OCI-M2 (cell line): ENCODE measurements at regions not wholly inside any gene's neighbourhood (a gene's known extent, or its start where the extent isn't known, plus 50 kb on each side); places are given as distances from the start of the nearest gene placed in this dataset.
"Not testable (repeated sequence)": the region's sequence is repeated elsewhere in the genome, so short reads cannot be mapped to it uniquely, and the experiment has no call there.

ENCODE experiments used
- DNase-seq: peaks from one replicate; lab custom pipeline; 2025; ENCODE audit not compliant: unreplicated experiment; lab: John Stamatoyannopoulos, UW

DNA sequence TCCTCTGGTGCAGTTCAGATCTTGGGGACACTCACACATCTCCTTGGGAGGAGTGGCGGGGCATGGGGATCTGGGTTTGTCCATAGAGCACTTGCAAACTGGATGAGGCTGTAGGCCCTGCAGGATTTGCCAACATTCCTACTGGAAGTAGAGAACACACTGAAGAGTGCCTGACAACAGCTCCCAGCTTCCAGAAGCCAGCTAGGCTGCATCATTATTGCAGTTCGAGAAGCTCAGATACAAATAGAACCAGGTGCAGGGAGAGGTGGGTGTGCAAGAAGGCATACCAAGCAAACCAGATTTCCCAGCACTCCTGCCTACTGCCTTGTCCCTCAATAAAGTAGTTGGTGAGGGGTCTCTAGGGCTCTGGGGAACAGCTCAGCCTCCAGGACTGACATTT, 52.5 kb downstream of the RHOB start:
- DNase-seq, result no peak

DNA sequence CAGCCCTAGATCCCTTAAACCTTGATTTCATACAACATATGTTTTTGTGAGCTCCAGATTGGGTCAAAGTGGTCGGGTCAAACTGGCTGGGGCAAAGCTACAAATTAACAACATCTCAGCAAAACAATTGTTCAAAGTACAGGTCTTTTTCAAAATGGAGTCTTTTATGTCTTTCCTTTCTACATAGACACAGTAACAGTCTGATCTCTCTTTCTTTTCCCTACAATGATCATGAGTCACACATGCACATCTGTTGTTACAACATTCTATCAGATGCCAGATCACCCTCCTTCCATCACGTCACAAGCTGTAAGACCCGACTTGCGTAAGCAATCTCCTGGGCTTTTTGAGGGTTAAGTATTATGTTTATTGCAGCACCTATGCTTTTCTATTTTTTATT, 55.1 kb downstream of the RHOB start:
- no peak for DNase-seq

GRCh38 chr2:20502496-20502895, 55.6 kb downstream of the RHOB start:
- not testable (repeated sequence) for DNase-seq

- DNase-seq, result no peak
Measured at GRCh38 chr2:20504174-20504573, 57.3 kb downstream of the RHOB start.

GRCh38 chr2:20506201-20506685, 59.4 kb downstream of the RHOB start:
- DNase-seq, result no peak

- DNase-seq, result no peak
Measured at GRCh38 chr2:20507166-20507692, 60.4 kb downstream of the RHOB start.

DNA sequence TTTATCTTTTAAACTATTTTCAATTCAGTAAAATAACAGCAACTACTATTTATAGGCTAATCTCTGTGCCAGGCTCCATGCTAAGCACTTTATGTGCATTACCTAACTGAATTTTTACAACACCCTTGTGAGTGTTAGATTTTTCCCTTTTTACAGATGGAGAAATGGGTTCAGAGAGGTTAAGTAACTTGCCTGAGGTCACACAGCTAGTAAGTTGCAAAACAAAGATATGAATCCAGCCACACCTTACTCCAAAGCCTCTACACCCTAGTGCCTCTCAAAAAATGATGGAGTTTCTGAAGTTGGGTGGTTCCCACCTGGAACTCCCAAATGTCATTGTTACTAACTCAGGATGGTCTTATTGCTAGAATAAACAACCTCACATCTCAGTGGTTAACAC, 60.8 kb downstream of the RHOB start:
- no peak for DNase-seq

DNA sequence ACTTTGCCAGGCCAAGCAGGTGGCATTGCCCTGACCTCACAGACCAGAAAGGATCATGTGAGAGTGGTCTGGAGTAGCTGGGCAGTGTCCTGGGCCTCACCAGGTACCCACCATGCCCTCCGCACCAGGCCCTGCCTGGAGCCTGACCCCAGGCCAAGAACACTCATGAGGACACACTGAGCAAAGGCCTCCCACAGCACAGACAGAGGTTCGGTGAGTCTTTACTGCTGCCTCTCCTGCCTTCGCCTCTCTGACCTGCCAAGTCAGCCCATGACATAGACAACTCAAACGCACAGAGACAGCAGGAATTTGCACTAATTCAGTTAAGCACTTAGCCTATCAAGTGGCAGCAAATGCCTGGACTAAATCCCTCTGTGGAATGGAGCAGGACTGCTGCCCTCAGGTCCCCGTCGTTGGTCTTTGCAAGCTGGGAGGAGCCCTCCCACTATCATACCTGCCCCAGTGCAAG, 62.5 kb downstream of the RHOB start:
- DNase-seq, result no peak

DNA sequence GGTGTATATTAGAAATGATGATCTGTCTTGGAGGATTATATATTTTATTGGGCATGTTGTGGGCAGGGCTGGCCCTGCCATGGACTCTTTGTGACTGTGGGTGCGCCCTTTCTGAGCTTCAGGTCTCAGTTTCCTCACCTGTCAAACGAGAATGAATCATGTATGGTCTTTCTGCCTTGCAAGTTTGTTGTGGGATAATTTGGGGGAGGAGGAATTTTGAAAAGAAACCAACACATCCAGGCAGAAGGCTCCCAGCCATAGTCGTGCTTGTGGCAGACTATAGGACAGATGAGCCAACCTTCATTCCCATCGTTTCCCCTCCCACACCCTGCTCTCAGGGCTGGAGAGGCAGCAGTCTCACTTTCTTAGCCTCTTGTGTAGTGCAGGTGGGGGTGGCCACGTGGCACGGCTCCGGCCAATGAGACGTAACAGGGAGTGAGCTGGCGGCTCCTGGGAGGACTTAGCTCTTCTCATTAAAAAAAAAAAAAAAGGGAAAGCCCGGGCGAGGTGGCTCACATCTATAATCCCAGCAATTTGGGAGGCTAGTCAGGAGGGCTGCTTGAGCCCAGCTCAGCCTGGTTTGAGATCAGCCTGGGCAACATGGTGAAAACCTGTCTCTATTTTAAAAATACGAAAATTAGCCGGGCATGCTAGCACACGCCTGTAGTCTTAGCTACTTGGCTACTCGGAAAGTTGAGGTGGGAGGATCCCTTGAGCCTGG, 63.1 kb downstream of the RHOB start:
- DNase-seq, result no peak

DNA sequence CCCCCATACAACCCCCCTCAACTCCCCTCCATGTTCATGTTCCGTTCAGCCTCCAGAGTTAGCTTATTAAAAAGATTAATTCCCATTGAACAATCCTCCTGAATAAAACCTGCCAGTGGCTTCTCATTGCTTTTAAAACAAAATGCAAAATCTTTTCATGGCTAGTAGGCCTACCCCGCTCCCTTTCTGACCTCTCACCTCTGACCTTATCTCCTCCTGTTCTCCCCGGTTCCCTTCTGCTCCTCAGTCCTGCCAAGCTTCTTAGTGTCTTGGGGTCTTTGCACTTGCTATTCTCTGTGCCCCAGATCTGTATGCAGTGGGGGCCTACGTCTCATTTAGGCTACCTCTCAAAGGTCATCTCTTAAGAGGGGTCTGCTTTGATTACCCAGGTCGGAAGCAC, 64.3 kb downstream of the RHOB start:
- no peak for DNase-seq

DNA sequence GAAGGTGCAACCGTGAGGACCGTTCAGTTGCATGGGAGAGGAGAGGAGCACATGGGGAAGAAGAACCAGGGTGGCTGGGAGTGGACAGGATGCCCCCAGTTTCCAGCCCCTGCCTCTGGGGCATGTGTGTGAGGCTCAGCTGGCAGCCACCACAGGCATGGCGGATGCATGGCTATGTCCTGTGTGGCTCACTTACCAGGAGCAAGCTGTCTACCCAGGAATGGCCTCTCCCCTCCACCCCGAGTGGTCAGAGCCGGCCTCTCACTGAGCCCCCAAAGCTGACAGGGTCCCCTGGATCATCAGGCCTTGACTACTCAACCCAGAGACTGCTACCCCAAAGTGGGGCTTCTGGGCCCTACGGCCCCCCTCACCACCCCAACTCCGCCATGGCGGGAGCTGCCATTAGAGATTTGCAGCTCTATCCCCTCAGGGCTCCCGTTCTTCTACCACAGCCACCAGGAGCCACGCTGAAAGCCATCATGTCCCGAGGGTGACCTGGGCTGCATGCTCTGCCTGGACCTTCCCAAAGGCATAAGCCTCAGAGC, 65.3 kb downstream of the RHOB start:
- no peak for DNase-seq

- no peak for DNase-seq
Measured at GRCh38 chr2:20513946-20514345, 67.1 kb downstream of the RHOB start.

DNA sequence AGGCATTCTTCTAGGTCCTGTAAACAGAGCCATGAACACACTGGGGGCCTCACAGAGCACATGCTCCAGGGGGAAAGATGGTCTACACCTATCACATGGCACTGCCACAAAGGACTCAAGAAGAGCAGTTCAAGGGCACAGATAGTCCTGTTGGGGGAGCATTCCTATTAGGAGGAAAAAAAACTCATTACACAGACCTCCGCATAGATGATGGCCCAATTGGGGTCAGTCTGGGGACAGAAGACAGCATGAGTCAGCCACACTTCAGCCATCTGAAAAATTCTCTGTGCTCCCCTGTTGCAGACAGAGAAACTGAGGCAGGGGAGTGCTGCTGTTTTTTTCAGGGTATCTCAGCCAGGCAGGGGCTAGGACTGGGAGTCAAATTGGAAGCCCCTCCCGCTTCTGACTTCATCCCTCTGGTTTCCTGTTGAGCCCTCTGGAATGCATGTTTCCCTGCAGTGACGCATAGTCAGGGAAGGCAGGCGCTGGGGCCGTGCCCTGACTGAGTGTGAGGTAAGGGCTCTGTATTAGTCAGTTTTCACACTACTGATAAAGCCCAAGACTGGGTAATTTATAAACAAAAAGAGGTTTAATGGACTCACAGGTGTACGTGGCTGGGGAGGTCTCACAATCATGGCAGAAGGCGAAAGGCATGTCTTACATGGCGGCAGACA, 67.9 kb downstream of the RHOB start:
- DNase-seq, result no peak

DNA sequence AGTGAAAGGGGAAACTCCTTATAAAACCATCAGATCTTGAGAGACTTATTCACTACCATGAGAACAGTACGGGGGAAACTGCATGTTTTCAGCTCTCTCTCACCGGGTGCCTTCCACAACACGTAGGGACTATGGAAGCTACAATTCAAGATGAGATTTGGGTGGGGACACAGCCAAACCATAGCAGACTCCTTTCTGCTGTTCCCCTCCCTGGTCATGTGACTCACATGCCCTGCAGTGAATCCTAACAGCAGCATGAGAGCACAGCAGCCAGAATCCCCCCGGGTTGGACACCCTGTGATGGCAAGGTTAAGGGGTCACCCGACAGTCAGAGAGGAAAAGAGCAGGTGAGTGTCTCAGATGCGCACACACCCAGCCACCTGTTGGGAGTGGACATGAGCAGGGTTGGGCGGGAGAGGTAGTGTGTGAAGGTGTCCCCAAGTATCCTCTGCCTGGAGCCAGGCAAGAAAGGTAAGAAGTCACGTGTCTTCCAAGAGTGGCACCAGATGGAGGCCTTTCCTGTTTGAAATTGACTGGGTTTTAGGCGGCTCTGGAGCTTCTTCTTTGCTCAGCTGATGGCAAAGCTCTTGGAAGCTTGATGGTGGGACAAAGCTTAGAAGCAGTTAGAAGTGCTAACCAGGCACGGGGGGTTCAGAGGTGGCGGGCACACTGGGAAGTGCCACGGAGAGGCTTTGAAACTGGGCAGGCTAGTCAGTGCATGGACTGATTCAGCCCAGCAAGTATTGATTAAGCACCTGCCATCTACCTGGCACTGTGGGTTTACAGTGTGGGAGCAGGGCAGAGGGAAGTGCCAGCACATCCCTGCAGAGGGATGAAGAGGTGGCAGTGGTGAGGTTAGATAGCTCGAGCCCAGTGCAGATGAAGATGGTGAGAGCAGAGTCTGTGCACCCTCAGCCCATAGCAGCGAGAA, 68.7 kb downstream of the RHOB start:
- DNase-seq, result no peak

- DNase-seq, result no peak
Measured at GRCh38 chr2:20516291-20516645, 69.4 kb downstream of the RHOB start.

- DNase-seq, result no peak
Measured at GRCh38 chr2:20516646-20517341, 69.9 kb downstream of the RHOB start.

GRCh38 chr2:20519309-20519708, 72.4 kb downstream of the RHOB start:
- no peak for DNase-seq

GRCh38 chr2:20520128-20520527, 73.3 kb downstream of the RHOB start:
- DNase-seq, result no peak

GRCh38 chr2:20521193-20521592, 74.3 kb downstream of the RHOB start:
- DNase-seq, result no peak

- no peak for DNase-seq
Measured at GRCh38 chr2:20521682-20522189, 74.9 kb downstream of the RHOB start.
